Adrenal gland (tissue), 5 donors: ENCODE measurements at regions not wholly inside any gene's neighbourhood (a gene's known extent, or its start where the extent isn't known, plus 50 kb on each side); places are given as distances from the start of the nearest gene placed in this dataset.

ENCODE experiments used
- CTCF ChIP-seq, 6 experiments: fragments of 450-650 bp in 4 of 6; fragments of 200-600 bp in 2 of 6; sonication (generic) in 1 of 6; IDR thresholded peaks; 1 replicate in 5 of 6; 2 replicates in 1 of 6; pipeline versions ENCODE4 v1.5.1 to v1.8.0; 2016 to 2021; ENCODE audit warnings: antibody characterized with exemption in 6 of 6, mild to moderate bottlenecking in 2 of 6, moderate library complexity in 1 of 6
- POLR2A ChIP-seq, 2 donors: fragments of 450-650 bp; IDR thresholded peaks; one replicate each; pipeline ENCODE4 v1.6.1; 2017; ENCODE audit warnings: antibody characterized with exemption in 2 of 2, mild to moderate bottlenecking in 2 of 2, moderate library complexity in 1 of 2
- donor health status: DM: no; HTN: no; CAD: no.

DNA sequence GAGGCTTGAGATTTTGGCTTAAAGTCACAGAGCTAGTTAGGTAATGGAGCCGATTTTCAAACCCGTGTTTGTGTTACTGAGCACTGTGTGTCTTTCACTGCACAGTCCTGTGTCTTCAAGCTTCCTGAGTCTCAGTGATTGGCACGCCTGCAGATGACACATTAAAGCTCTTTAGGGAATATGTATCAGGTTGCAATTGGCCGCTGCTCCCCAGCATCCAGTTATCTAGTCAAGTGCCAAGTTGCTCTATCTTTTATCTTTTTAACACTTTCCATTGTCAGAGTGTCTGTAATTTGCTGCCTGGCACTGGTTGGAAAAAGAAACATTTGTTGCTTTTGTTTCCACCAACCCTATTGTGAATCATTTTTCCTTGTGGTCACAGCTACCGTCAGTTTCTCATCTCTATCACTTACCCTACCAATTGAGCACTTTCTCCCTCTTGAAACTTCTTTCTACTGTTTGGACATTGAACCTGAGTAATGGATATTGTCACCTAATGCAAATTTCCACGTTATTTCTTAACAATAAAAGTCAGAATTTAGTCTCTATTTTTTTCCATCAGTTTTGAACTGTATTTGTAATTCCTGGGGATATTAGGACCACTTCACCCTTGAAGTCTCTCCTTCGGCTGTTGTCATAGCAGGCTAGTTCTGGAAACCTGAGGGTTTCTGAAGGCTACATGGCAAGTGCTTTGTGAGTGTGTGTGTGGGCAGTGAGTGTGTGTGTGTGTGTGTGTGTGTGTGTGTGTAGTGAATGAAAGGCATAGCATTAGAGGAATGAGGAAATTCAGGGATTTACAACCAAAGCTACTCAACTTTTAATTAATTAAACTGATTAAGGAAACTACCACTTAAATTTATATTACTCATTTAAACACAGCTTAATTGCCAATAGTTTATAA lies 274.3 kb downstream of the ISL1 start:
- TF ChIP-seq POLR2A (IDR thresholded peaks at IDR 0.05) (no peak), CTCF (IDR thresholded peaks at IDR 0.05) (no peak)
